ENCODE measurements at regions not wholly inside any gene's neighbourhood (a gene's known extent, or its start where the extent isn't known, plus 50 kb on each side); places are given as distances from the start of the nearest gene placed in this dataset.

DNA sequence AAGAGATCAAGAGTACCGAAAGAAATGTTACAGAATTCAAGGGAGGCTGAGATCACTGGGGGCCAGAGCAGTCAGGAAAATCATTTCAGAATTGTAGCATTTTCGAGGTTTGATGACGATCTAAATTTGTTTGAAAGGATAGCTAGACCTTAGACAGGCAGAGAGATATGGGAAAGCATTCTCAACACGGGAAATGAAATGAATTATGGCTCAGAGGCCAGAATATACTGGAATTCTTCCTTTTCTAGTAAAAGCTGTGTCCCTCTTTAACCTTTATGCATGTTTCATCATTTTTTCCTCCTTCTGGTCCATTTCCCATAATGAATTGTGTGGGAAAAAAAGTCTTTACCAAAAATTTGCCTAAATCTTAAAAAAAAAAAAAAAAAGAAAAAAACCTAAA, 78.8 kb downstream of the NABP1 start:
- Histone ChIP-seq H3K4me3 (no peak overlapping the region), H3K27me3 (ENCODE audit: control insufficient read depth in 3 of 3, insufficient read depth in 3 of 3, low read length in 2 of 3) (peaks cover 0 to 3% (median 0%) of the 10 kb centered on the region in 3 donors), H3K27ac (ENCODE audit: low read depth in 1 of 2, low read length in 1 of 2) (no peak overlapping the region), H3K9ac (ENCODE audit: insufficient read depth in 1 of 2, low read length in 2 of 2) (no peak overlapping the region), H3K36me3 (ENCODE audit: control insufficient read depth in 4 of 4, insufficient read depth in 4 of 4, low read length in 4 of 4) (no peaks in the 10 kb centered on the region), H3K4me1 (ENCODE audit: control insufficient read depth in 5 of 5, insufficient read depth in 5 of 5, low read length in 5 of 5) (peaks cover 0 to 3% (median 0%) of the 10 kb centered on the region in 5 donors), H3K9me3 (ENCODE audit: control insufficient read depth in 4 of 4, insufficient read depth in 3 of 4, low read length in 3 of 4) (no peaks in the 10 kb centered on the region)
- ATAC-seq (ENCODE audit: insufficient read depth, low FRiP score): no peak
- no peak for DNase-seq
- 66 to 81% methylated on average over 4 of the region's 4 CpGs for WGBS, 2 donors
- TF ChIP-seq, protein P1, sequence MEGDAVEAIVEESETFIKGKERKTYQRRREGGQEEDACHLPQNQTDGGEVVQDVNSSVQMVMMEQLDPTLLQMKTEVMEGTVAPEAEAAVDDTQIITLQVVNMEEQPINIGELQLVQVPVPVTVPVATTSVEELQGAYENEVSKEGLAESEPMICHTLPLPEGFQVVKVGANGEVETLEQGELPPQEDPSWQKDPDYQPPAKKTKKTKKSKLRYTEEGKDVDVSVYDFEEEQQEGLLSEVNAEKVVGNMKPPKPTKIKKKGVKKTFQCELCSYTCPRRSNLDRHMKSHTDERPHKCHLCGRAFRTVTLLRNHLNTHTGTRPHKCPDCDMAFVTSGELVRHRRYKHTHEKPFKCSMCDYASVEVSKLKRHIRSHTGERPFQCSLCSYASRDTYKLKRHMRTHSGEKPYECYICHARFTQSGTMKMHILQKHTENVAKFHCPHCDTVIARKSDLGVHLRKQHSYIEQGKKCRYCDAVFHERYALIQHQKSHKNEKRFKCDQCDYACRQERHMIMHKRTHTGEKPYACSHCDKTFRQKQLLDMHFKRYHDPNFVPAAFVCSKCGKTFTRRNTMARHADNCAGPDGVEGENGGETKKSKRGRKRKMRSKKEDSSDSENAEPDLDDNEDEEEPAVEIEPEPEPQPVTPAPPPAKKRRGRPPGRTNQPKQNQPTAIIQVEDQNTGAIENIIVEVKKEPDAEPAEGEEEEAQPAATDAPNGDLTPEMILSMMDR (IDR thresholded peaks at IDR 0.05; ENCODE audit: control extremely low read depth, extremely low read depth): no peak

DNA sequence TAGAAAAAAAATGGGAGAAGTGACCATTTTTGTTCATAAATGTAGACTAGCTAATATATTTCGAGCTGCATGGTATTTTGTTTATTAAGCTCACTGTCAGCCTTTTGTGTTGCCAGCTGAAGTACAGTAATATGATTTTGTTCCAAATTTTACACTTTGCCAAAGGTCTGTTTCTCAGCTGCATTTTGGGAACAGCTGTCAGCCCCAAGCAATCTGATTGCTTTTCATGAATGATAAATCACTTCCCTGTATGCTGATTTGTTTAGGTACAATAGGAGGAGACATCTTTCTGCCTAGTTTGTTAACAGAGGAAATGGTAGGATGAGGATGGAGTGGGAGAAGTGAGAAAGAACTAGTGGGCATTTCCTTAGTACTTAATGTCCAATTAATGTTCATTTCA, 79.3 kb downstream of the NABP1 start:
- H3K9ac ChIP-seq (ENCODE audit: insufficient read depth in 1 of 2, low read length in 2 of 2): no peak overlapping the region
- H3K27ac ChIP-seq (ENCODE audit: low read depth in 1 of 2, low read length in 1 of 2): no peak overlapping the region
- H3K27me3 ChIP-seq (ENCODE audit: control insufficient read depth in 3 of 3, insufficient read depth in 3 of 3, low read length in 2 of 3): peaks cover 0 to 3% (median 0%) of the 10 kb centered on the region in 3 donors
- 64 to 77% methylated on average over 1 of the region's 1 CpG for WGBS, 2 donors
- H3K4me3 ChIP-seq: no peak overlapping the region
- ATAC-seq (ENCODE audit: insufficient read depth, low FRiP score) (no peak), DNase-seq (no peak)
- H3K4me1 ChIP-seq (ENCODE audit: control insufficient read depth in 5 of 5, insufficient read depth in 5 of 5, low read length in 5 of 5): peaks cover 0 to 3% (median 0%) of the 10 kb centered on the region in 5 donors
- TF ChIP-seq, protein P1 (IDR thresholded peaks at IDR 0.05; ENCODE audit: control extremely low read depth, extremely low read depth): no peak
- no peaks in the 10 kb centered on the region for H3K36me3 ChIP-seq (ENCODE audit: control insufficient read depth in 4 of 4, insufficient read depth in 4 of 4, low read length in 4 of 4)
- no peaks in the 10 kb centered on the region for H3K9me3 ChIP-seq (ENCODE audit: control insufficient read depth in 4 of 4, insufficient read depth in 3 of 4, low read length in 3 of 4)

DNA sequence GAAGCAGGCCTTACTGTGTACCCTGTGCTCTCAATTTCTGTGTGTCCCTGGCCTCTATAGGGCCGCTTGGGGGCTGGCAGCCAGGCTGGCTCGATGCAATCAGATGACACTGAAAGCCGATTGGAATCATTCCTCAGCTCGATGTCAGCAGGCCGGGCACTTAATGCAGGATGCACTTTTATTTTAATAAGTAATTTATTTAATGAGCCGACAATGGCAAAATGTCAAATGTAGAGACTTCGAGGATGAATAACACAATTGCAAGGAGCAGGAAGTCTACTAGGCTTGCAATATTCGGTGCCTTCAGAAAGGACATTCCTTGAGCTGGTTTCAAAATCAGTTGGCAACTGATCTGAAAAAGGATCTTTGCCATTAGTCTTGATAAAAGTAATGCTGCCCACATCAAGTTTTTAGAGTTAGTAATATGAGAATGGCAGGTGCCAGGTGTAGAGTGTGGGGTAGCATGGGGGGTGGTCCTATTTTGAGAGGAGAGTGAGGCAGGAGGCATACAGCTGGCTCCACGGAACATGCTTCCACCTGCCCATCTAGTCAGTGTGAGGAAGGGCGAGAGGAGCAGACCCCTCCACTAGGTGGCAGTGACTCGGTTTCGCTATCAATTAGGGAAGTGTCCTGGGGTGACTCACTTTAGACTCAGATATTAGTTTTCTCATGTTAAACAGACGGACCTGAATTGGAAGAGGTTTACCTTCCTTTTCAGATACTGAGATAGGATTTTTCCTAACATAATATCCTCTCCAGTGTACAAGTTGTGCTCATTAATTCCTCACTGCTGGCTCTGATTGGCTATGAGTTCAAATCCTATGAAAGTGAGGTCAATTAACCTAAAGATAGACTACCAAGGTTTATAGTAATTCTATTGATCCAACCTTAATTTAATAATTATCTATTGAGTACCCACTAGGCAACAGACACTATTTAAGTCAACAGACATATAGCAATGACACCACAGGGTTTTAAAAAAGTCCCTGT, 80.9 kb downstream of the NABP1 start:
- Histone ChIP-seq H3K27ac (ENCODE audit: low read depth in 1 of 2, low read length in 1 of 2) (no peak overlapping the region), H3K4me1 (ENCODE audit: control insufficient read depth in 5 of 5, insufficient read depth in 5 of 5, low read length in 5 of 5) (peaks cover 0 to 3% (median 0%) of the 10 kb centered on the region in 5 donors), H3K9me3 (ENCODE audit: control insufficient read depth in 4 of 4, insufficient read depth in 3 of 4, low read length in 3 of 4) (no peaks in the 10 kb centered on the region), H3K4me3 (no peak overlapping the region), H3K27me3 (ENCODE audit: control insufficient read depth in 3 of 3, insufficient read depth in 3 of 3, low read length in 2 of 3) (peaks cover 0 to 3% (median 0%) of the 10 kb centered on the region in 3 donors), H3K9ac (ENCODE audit: insufficient read depth in 1 of 2, low read length in 2 of 2) (no peak overlapping the region), H3K36me3 (ENCODE audit: control insufficient read depth in 4 of 4, insufficient read depth in 4 of 4, low read length in 4 of 4) (no peaks in the 10 kb centered on the region)
- TF ChIP-seq, protein P1 (IDR thresholded peaks at IDR 0.05; ENCODE audit: control extremely low read depth, extremely low read depth): peak; percentile 1
- DNase-seq: peak in 1 of 3 donors; percentile 14
- peak; percentile 94 for ATAC-seq (ENCODE audit: insufficient read depth, low FRiP score)
- 37 to 41% methylated on average over 13 of the region's 13 CpGs for whole genome bisulfite sequencing, 2 donors
